Activated T-helper 1 cell treated with anti-CD3 and anti-CD28 coated beads, Interleukin-12 subunit alpha, Interleukin-12 subunit beta, Interleukin-2, Interleukin-4 antibody, amounts not matched to agents 30 ng/mL and 10 ng/mL and 1 ng/mL, durations not matched to agents 14 hours and 24 hours and 36 hours (primary cell): ENCODE measurements at regions not wholly inside any gene's neighbourhood (a gene's known extent, or its start where the extent isn't known, plus 50 kb on each side); places are given as distances from the start of the nearest gene placed in this dataset.

Experiments
- DNase-seq: peaks from one replicate; pipeline ENCODE4 v3.0.0; 2021; ENCODE audit warnings: low spot score
- H3K27ac Mint-ChIP-seq: one replicate; pipeline ENCODE4 v1.8.0; 2021; ENCODE audit warnings: mild to moderate bottlenecking, mixed read lengths
- H3K27me3 Mint-ChIP-seq: one replicate; pipeline ENCODE4 v1.8.0; 2022; ENCODE audit warnings: mild to moderate bottlenecking, moderate library complexity, mixed read lengths; ENCODE audit not compliant: insufficient read depth
- H3K36me3 Mint-ChIP-seq: one replicate; pipeline ENCODE4 v1.8.0; 2021; ENCODE audit warnings: low read depth, mixed read lengths
- H3K4me1 Mint-ChIP-seq: one replicate; pipeline ENCODE4 v1.8.0; 2021; ENCODE audit warnings: low read depth, mixed read lengths
- H3K4me3 Mint-ChIP-seq: one replicate; pipeline ENCODE4 v1.8.0; 2021; ENCODE audit warnings: mild to moderate bottlenecking, moderate library complexity, mixed read lengths
- H3K9me3 Mint-ChIP-seq: one replicate; pipeline ENCODE4 v1.8.0; 2021; ENCODE audit warnings: mixed read lengths
- intact Hi-C: fragments of 100-400 bp; cut with micrococcal nuclease; formaldehyde crosslinking; loops from one replicate; pipeline ENCODE4 v1.15.1; 2024

GRCh38 chr12:107320033-107320928 is 226.9 kb upstream of the CRY1 start:
- Mint-ChIP-seq H3K27ac (peak overlapping the region; percentile 92), H3K27me3 (no peaks in the 10 kb centered on the region), H3K9me3 (no peaks in the 10 kb centered on the region), H3K36me3 (no peaks in the 10 kb centered on the region), H3K4me3 (peak overlapping the region; percentile 84), H3K4me1 (peaks cover 52% of the 10 kb centered on the region)
- intact Hi-C loops = loop anchor here (1.0 to 5.0 kb wide), 5 partner anchors 187 to 1017 kb away; partner anchors contain the start of genes CRY1, PWP1, TCP11L2 and TMEM263
- peak; percentile 83 for DNase-seq

GRCh38 chr12:107320929-107321631 is 227.7 kb upstream of the CRY1 start:
- intact Hi-C loops = loop anchor here (1.0 to 5.0 kb wide), 6 partner anchors 8 to 1018 kb away; partner anchors contain the start of genes CRY1, PWP1, TCP11L2 and TMEM263
- Mint-ChIP-seq H3K36me3 (peaks cover under 1% of the 10 kb centered on the region), H3K27ac (peak overlapping the region; percentile 92), H3K27me3 (no peaks in the 10 kb centered on the region), H3K4me3 (peak overlapping the region; percentile 84), H3K9me3 (no peaks in the 10 kb centered on the region), H3K4me1 (peaks cover 55% of the 10 kb centered on the region)
- peak; percentile 75 for DNase-seq

DNA sequence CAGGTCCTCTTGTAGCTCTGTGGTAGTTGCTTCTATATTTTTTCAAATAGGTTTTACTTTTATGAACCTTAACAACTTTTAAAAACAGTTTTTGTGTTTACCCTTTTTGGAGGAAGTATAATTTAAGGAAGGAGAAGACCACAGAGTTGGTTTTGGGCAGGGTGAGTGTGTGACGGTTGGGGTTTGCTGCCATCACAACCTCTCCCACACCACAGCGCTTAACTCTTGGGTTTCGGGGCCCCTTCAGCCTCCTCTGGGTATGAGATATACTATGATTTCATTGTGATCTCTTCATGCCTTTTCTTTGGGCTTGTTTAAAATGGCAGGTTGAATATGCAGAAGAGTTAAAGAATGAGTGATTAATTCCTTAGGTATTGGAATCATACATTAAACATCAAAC is 228.7 kb upstream of the CRY1 start:
- peaks cover 64% of the 10 kb centered on the region for H3K4me1 Mint-ChIP-seq
- H3K27me3 Mint-ChIP-seq = no peaks in the 10 kb centered on the region
- H3K27ac Mint-ChIP-seq = peak overlapping the region; percentile 92
- peak; percentile 39 for DNase-seq
- intact Hi-C loops = loop anchor here (5.0 kb wide), 1 partner anchor 365 kb away; the partner anchor contains the start of gene PWP1
- H3K4me3 Mint-ChIP-seq = peak overlapping the region; percentile 84
- H3K36me3 Mint-ChIP-seq = peaks cover 4% of the 10 kb centered on the region
- H3K9me3 Mint-ChIP-seq = no peaks in the 10 kb centered on the region

DNA sequence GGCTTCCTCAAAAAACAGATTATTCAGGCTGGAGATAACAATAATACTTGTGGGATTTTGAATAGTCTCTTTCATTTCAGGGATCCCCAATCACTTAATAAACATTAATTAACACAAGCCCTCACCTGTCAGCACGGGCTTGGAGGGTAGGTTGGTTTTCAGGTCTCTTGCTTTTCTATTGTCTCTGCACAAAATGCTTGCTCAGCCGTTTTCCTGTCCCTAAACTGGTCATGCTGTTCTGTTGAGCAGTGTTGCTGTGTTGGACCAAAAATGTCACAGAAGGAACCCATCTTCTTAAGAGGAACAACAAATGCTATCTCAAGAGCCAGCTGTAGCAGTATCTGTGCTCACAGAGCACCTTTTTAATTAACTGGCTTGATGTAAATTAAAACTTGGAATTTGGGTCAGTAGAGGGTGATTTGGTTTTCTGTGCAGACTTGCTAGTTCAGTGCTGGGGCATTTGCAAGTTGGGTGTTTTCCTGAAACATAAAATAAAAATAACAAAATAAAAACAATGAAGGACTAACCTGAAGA is 231.8 kb upstream of the CRY1 start:
- Mint-ChIP-seq H3K27ac (no peak overlapping the region), H3K4me3 (no peak overlapping the region), H3K9me3 (peaks cover 3% of the 10 kb centered on the region), H3K4me1 (peaks cover 88% of the 10 kb centered on the region), H3K36me3 (peaks cover 7% of the 10 kb centered on the region), H3K27me3 (no peaks in the 10 kb centered on the region)
- DNase-seq = no peak
- intact Hi-C loops = no loop called here

DNA sequence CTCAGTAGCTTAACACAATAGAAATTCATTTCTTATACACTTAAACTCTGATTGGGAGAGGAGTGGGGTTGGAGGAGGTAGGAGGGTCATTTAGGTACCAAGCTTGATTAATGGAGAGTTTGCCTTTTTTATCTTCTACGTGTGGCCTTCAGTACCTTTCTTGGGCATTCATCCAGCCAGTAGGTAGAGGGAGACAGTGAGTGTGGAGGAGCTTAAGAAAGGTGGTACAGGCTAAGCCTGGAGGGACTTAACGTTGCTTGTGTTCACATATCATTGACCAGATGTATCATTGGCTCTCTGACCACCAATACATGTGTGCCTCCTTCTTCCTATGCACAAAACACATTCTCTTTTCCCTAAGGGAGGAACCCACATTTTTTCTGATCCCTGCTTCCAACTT is 232.9 kb upstream of the CRY1 start:
- peaks cover 88% of the 10 kb centered on the region for H3K4me1 Mint-ChIP-seq
- no peaks in the 10 kb centered on the region for H3K27me3 Mint-ChIP-seq
- intact Hi-C loops = no loop called here
- peaks cover 3% of the 10 kb centered on the region for H3K9me3 Mint-ChIP-seq
- H3K27ac Mint-ChIP-seq = no peak overlapping the region
- peaks cover 7% of the 10 kb centered on the region for H3K36me3 Mint-ChIP-seq
- no peak overlapping the region for H3K4me3 Mint-ChIP-seq
- DNase-seq = no peak

DNA sequence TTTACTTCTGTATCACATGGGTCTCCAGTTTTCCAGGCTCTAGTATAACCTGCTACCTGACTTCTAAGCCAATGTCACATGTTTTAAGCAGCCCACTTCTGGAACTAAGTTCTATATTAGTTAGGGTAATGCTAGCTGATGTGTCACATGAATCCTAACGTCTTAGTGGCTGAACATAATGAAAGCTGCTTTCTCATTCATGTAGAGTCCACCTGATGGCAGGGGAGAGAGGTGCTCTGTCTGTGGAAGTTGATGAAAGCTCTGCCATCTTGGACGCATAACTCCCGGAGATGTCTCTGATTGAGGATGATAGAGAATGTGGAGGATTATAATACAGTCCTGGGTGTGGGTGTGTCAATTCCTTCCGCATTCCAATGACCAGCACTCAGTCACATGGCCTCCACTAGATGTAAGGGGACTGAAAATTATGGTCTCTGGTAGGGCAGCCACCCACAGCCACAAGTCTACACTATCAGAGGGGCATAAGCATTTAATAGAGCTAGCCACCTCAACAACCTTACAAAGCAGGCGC is 234.4 kb upstream of the CRY1 start:
- Mint-ChIP-seq H3K4me1 (peaks cover 84% of the 10 kb centered on the region), H3K27ac (no peak overlapping the region), H3K27me3 (no peaks in the 10 kb centered on the region), H3K36me3 (peaks cover 7% of the 10 kb centered on the region), H3K9me3 (peaks cover 3% of the 10 kb centered on the region), H3K4me3 (no peak overlapping the region)
- no peak for DNase-seq
- intact Hi-C loops = no loop called here

DNA sequence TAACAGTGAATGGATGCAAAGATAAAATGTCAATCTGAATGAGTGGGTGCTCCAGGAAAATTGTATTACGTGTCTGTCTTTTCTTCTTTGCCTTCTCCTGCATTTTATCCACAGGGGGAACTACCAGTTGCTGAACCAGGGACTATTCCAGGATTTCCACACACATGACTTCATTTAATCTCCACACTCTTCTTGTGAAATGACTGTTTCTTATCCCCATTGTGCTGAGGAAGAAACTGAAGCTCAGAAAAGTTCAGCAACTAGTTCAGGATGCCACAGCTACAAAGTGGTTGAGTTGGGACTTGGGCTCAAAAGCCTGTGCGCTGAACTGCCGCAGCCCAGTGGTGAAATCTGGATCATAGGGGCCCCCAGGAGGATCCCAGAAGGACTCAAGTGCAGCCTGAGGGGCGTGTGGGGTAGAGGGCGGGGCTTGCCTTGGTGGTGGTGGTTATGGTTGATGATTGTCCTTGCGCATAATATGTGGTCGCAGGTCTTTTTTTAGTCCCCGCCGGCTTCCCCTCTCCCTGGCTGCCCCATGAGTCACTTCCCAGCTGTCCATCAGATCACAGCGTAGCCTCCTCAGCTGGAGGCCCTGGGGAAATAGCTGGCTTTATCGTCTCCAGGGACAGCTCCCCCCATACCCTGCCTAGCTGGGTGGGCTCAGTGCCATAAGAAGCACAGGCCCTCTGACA is 235.2 kb upstream of the CRY1 start:
- no peak overlapping the region for H3K27ac Mint-ChIP-seq
- no peaks in the 10 kb centered on the region for H3K27me3 Mint-ChIP-seq
- intact Hi-C loops = loop anchor here (1.0 kb wide), 5 partner anchors 7 to 44 kb away; no protein-coding TSS in a partner anchor
- peaks cover 83% of the 10 kb centered on the region for H3K4me1 Mint-ChIP-seq
- no peak for DNase-seq
- H3K9me3 Mint-ChIP-seq = peaks cover 3% of the 10 kb centered on the region
- no peak overlapping the region for H3K4me3 Mint-ChIP-seq
- H3K36me3 Mint-ChIP-seq = peaks cover 9% of the 10 kb centered on the region

DNA sequence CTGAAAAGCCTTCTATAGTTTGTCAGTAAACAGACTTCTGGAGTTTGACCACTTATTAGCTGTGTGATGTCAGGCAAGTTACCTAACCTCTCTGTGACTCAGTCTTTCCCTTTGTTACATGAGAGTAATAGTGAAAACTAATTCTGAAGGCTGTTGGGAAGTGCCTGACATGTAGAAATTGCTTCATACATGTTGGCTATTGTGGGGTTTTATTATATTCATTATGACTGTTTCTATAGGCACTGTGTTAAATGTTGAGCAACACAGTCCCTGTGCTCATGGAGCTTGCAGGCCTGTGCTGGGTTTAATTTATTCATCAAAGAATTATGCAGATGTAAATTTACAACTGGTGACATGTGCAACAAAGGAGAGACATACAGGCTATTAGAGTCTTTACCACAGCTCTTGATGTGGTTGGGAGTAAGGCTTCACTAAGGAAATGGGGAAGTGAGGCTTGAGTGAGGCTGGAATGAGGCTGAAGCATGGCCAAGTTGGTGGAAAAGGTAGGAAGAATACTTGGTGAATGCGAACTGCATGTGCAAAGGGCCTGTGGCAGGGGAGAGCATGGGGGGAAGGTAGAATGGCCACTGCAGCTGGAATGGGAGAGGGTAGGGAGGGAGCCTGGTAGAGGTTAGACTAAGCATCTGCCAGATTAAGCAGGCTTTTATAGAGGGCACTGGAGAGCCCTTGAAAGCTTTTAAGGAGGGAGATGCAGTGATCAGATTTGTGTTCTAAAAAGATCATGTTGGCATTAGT is 236.4 kb upstream of the CRY1 start:
- H3K36me3 Mint-ChIP-seq = peaks cover 20% of the 10 kb centered on the region
- peaks cover 3% of the 10 kb centered on the region for H3K9me3 Mint-ChIP-seq
- no peaks in the 10 kb centered on the region for H3K27me3 Mint-ChIP-seq
- H3K27ac Mint-ChIP-seq = peak overlapping the region; percentile 72
- intact Hi-C loops = loop anchor here (1.0 kb wide), 5 partner anchors 8 to 43 kb away; no protein-coding TSS in a partner anchor
- no peak for DNase-seq
- H3K4me1 Mint-ChIP-seq = peaks cover 86% of the 10 kb centered on the region
- peak overlapping the region; percentile 29 for H3K4me3 Mint-ChIP-seq

- Mint-ChIP-seq H3K4me3 (peak overlapping the region; percentile 13), H3K4me1 (peaks cover 85% of the 10 kb centered on the region), H3K9me3 (peaks cover 3% of the 10 kb centered on the region), H3K27me3 (no peaks in the 10 kb centered on the region), H3K36me3 (peaks cover 23% of the 10 kb centered on the region), H3K27ac (no peak overlapping the region)
- intact Hi-C loops = no loop called here
- DNase-seq = no peak
Measured at GRCh38 chr12:107330831-107331431, 237.6 kb upstream of the CRY1 start.

DNA sequence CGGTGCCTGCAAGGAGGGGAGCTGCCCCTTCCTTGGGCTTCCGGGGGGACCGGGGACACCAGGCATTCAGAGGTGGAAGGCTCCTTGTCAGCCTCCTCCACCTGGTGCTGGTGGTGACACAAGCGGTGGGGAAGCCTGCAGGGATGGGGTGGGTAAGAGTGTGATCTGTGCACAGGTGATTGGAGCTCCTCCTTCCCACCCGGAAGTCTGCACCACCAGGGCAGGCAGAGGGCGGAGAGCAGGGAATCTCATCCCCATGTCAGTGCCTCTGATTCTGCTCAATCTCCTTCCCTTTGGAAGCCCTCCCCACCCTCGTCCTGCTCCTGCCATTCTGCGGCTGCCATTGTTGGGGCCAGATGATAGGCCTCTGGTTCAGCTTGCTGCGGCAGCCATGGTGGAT is 238.1 kb upstream of the CRY1 start:
- no peak overlapping the region for H3K4me3 Mint-ChIP-seq
- H3K27ac Mint-ChIP-seq = no peak overlapping the region
- H3K4me1 Mint-ChIP-seq = peaks cover 80% of the 10 kb centered on the region
- no peaks in the 10 kb centered on the region for H3K27me3 Mint-ChIP-seq
- intact Hi-C loops = no loop called here
- peaks cover 3% of the 10 kb centered on the region for H3K9me3 Mint-ChIP-seq
- peaks cover 19% of the 10 kb centered on the region for H3K36me3 Mint-ChIP-seq
- no peak for DNase-seq

- no peak overlapping the region for H3K27ac Mint-ChIP-seq
- H3K27me3 Mint-ChIP-seq = no peaks in the 10 kb centered on the region
- intact Hi-C loops = no loop called here
- no peak for DNase-seq
- H3K4me1 Mint-ChIP-seq = peaks cover 78% of the 10 kb centered on the region
- peaks cover 19% of the 10 kb centered on the region for H3K36me3 Mint-ChIP-seq
- peaks cover 3% of the 10 kb centered on the region for H3K9me3 Mint-ChIP-seq
- H3K4me3 Mint-ChIP-seq = no peak overlapping the region
Measured at GRCh38 chr12:107331912-107332311, 238.6 kb upstream of the CRY1 start.
